PC-9 (cell line): ENCODE measurements at regions not wholly inside any gene's neighbourhood (a gene's known extent, or its start where the extent isn't known, plus 50 kb on each side); places are given as distances from the start of the nearest gene placed in this dataset.
"Not testable (repeated sequence)": the region's sequence is repeated elsewhere in the genome, so short reads cannot be mapped to it uniquely, and the experiment has no call there.

Experiments used
- BruUV-seq: library from RNA; stranded (reverse); fragments of 400-500 nt; replicated peaks from 2 replicates; lab custom pipeline; 2021; lab: Mats Ljungman, UMichigan
- CTCF ChIA-PET: fragments of 300-600 bp; sonication (Branson Sonifier 250); formaldehyde crosslinking; loops from one replicate; lab custom pipeline; 2022; ENCODE audit warnings: antibody characterized with exemption; lab: Charles Lee
- POLR2A ChIA-PET: fragments of 300-600 bp; sonication (Branson Sonifier 250); formaldehyde crosslinking; loops from one replicate; lab custom pipeline; 2022; ENCODE audit warnings: antibody characterized with exemption; ENCODE audit not compliant: unreplicated experiment; lab: Charles Lee
- DNase-seq, 2 experiments: peaks; one replicate each; pipeline versions ENCODE4 v3.0.0 to v3.0.0-alpha.2; 2015 to 2022; ENCODE audit warnings: mixed read lengths in 1 of 2
- H2AFZ ChIP-seq: fragments of 200-600 bp; sonication (generic); 2 replicates; pipeline ENCODE4 v1.8.1; 2017; ENCODE audit warnings: antibody characterized with exemption
- H3F3A ChIP-seq: fragments of 200-600 bp; sonication (generic); 2 replicates; pipeline ENCODE4 v1.8.1; 2017; ENCODE audit warnings: antibody characterized with exemption, mild to moderate bottlenecking, low read depth; ENCODE audit not compliant: insufficient read depth
- H3K27ac ChIP-seq: fragments of 200-600 bp; sonication (generic); 2 replicates; pipeline ENCODE4 v1.6.1; 2016; ENCODE audit warnings: mixed run types
- H3K27me3 ChIP-seq: fragments of 200-600 bp; sonication (generic); 2 replicates; pipeline ENCODE4 v1.6.1; 2016; ENCODE audit warnings: low read depth, mixed run types; ENCODE audit not compliant: insufficient read depth
- H3K36me3 ChIP-seq: fragments of 200-600 bp; sonication (generic); 2 replicates; pipeline ENCODE4 v1.6.1; 2016; ENCODE audit warnings: low read depth, mixed run types
- H3K4me1 ChIP-seq: fragments of 200-600 bp; sonication (generic); replicated peaks from 2 replicates; pipeline ENCODE4 v1.6.1; 2016; ENCODE audit warnings: mixed run types; ENCODE audit not compliant: insufficient read depth
- H3K4me2 ChIP-seq: fragments of 200-600 bp; sonication (generic); 2 replicates; pipeline ENCODE4 v1.6.1; 2017; ENCODE audit warnings: mixed run types
- H3K4me3 ChIP-seq: fragments of 200-600 bp; sonication (generic); 2 replicates; pipeline ENCODE4 v1.6.1; 2016; ENCODE audit warnings: mixed run types
- H3K79me2 ChIP-seq: fragments of 200-600 bp; sonication (generic); 2 replicates; pipeline ENCODE4 v1.6.1; 2017; ENCODE audit warnings: low read depth, mixed run types
- H3K9me2 ChIP-seq: fragments of 200-600 bp; sonication (generic); 2 replicates; pipeline ENCODE4 v1.8.1; 2017; ENCODE audit warnings: mild to moderate bottlenecking; ENCODE audit not compliant: insufficient read depth
- H3K9me3 ChIP-seq: fragments of 200-600 bp; sonication (generic); 2 replicates; pipeline ENCODE4 v1.8.1; 2016; ENCODE audit warnings: low read depth; ENCODE audit not compliant: insufficient read depth
- H4K20me1 ChIP-seq: fragments of 200-600 bp; sonication (generic); 2 replicates; pipeline ENCODE4 v1.8.1; 2017; ENCODE audit not compliant: insufficient read depth
- CTCF ChIP-seq: fragments of 200-600 bp; sonication (generic); conservative IDR thresholded peaks from 2 replicates; pipeline ENCODE4 v1.6.1; 2017; ENCODE audit warnings: mixed run types, antibody characterized with exemption, mild to moderate bottlenecking, moderate library complexity
- EZH2 ChIP-seq: fragments of 200-600 bp; sonication (generic); IDR thresholded peaks from 2 replicates; pipeline ENCODE4 v1.8.0; 2017; ENCODE audit warnings: antibody characterized with exemption, low read depth
- intact Hi-C: fragments of 100-400 bp; cut with micrococcal nuclease; formaldehyde crosslinking; loops from one replicate; pipeline ENCODE4 v1.10.0; 2022; ENCODE audit not compliant: unreplicated experiment

GRCh38 chr7:24438232-24438631 is 135.0 kb upstream of the PALS2 start:
- no peaks in the 10 kb centered on the region for H3K36me3 ChIP-seq
- CTCF ChIA-PET = no interaction called here
- no peaks in the 10 kb centered on the region for H3K9me2 ChIP-seq
- H3K79me2 ChIP-seq = no peaks in the 10 kb centered on the region
- POLR2A ChIA-PET = no interaction called here
- no peaks in the 10 kb centered on the region for H3F3A ChIP-seq
- H3K4me2 ChIP-seq = no peak overlapping the region
- no peak overlapping the region for H3K27ac ChIP-seq
- intact Hi-C loops = no loop called here
- no peak overlapping the region for H2AFZ ChIP-seq
- no TSS peak for BruUV-seq
- H3K4me1 ChIP-seq = no peaks in the 10 kb centered on the region
- no peaks in the 10 kb centered on the region for H3K27me3 ChIP-seq
- H3K4me3 ChIP-seq = no peak overlapping the region
- no peak for TF ChIP-seq EZH2
- no peak for TF ChIP-seq CTCF
- no peaks in the 10 kb centered on the region for H4K20me1 ChIP-seq
- no peaks in the 10 kb centered on the region for H3K9me3 ChIP-seq
- no peak for DNase-seq

GRCh38 chr7:24439104-24439503 is 134.1 kb upstream of the PALS2 start:
- H3K27ac ChIP-seq, DNase-seq, H3K4me2 ChIP-seq, CTCF ChIA-PET, intact Hi-C loops, H3K9me2 ChIP-seq, H3F3A ChIP-seq, BruUV-seq, H3K4me3 ChIP-seq, H3K27me3 ChIP-seq, H2AFZ ChIP-seq, H3K36me3 ChIP-seq, POLR2A ChIA-PET, H3K9me3 ChIP-seq, H4K20me1 ChIP-seq, H3K79me2 ChIP-seq, H3K4me1 ChIP-seq: not testable (repeated sequence)

DNA sequence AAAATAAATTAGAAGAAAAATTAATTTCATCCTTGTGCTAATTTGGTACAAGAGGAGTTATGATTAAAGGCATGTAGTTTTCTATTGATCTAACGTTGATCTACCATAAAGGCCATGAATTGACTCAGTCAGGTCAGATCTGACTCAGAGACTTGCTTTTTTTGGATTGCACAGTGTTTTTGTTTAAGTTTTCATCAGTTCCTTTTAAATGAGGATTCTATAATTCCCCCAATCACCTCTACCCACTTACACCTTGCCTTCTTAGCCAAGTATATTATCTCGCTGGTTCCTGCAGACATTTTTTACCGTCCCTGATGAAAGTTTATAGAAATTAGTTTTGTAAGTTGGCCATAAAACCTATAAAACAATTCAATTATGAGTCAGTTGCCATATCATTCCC is 132.4 kb upstream of the PALS2 start:
- no peak for DNase-seq
- CTCF ChIA-PET = no interaction called here
- TF ChIP-seq EZH2 (no peak), CTCF (no peak)
- H3K27me3 ChIP-seq = no peaks in the 10 kb centered on the region
- no peaks in the 10 kb centered on the region for H3K9me3 ChIP-seq
- H4K20me1 ChIP-seq = no peaks in the 10 kb centered on the region
- no peak overlapping the region for H3K27ac ChIP-seq
- POLR2A ChIA-PET = no interaction called here
- no peak overlapping the region for H3K4me2 ChIP-seq
- BruUV-seq = no TSS peak
- H3K4me1 ChIP-seq = no peaks in the 10 kb centered on the region
- H3K9me2 ChIP-seq = no peaks in the 10 kb centered on the region
- no peak overlapping the region for H2AFZ ChIP-seq
- H3F3A ChIP-seq = no peaks in the 10 kb centered on the region
- no peaks in the 10 kb centered on the region for H3K36me3 ChIP-seq
- H3K79me2 ChIP-seq = no peaks in the 10 kb centered on the region
- H3K4me3 ChIP-seq = no peak overlapping the region
- intact Hi-C loops = no loop called here

DNA sequence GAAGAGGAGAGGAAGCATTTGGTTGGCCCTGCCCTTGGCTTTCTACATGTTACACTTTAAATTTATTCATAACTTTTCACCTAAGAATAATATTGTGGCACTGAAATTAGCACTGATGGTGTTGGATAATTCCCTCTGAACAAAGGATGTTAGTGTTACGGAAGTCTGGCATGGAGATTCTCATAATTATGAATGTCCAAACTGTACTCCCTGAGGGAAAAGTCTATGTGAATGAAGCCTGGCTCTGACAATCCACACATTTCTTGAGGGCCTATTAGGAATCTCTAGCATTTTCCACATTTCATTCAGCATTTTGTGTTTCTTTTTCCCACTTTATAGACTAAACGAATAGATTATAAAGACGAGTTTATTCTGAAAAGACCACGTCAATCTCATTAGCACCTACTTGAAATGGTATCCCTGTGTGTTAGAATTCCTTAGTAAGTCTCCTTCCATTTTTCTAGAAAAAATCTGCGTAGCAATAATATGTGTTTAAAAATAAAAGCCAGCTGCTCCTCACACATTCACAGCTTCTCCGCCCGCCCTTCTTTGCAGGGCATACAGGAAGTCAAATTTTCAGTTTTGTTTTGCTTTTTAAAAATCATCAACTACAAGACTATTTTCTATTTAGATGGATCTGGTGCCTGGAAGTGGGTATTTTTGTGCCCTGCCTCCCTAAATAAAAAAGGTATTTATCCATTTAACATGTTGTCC is 131.8 kb upstream of the PALS2 start:
- no peaks in the 10 kb centered on the region for H3F3A ChIP-seq
- H3K9me2 ChIP-seq = no peaks in the 10 kb centered on the region
- no peaks in the 10 kb centered on the region for H3K79me2 ChIP-seq
- no peaks in the 10 kb centered on the region for H3K9me3 ChIP-seq
- H3K27me3 ChIP-seq = no peaks in the 10 kb centered on the region
- ChIA-PET POLR2A (no interaction called here), CTCF (no interaction called here)
- no peak overlapping the region for H3K4me2 ChIP-seq
- H2AFZ ChIP-seq = no peak overlapping the region
- TF ChIP-seq EZH2 (no peak), CTCF (no peak)
- no peak overlapping the region for H3K4me3 ChIP-seq
- BruUV-seq = no TSS peak
- no peaks in the 10 kb centered on the region for H4K20me1 ChIP-seq
- intact Hi-C loops = no loop called here
- no peaks in the 10 kb centered on the region for H3K36me3 ChIP-seq
- no peak overlapping the region for H3K27ac ChIP-seq
- no peak for DNase-seq
- H3K4me1 ChIP-seq = no peaks in the 10 kb centered on the region
